HG03439 (cell line): ENCODE measurements at regions not wholly inside any gene's neighbourhood (a gene's known extent, or its start where the extent isn't known, plus 50 kb on each side); places are given as distances from the start of the nearest gene placed in this dataset.

Experiments used
- ATAC-seq: cut with Tn5 transposase; IDR thresholded peaks from one replicate; pipeline ENCODE4 v1.9.1; 2021; ENCODE audit warnings: mild to moderate bottlenecking, moderate library complexity; ENCODE audit not compliant: unreplicated experiment

- no peak for ATAC-seq
Measured at GRCh38 chr2:120401275-120402066, 55.5 kb downstream of the INHBB start.

DNA sequence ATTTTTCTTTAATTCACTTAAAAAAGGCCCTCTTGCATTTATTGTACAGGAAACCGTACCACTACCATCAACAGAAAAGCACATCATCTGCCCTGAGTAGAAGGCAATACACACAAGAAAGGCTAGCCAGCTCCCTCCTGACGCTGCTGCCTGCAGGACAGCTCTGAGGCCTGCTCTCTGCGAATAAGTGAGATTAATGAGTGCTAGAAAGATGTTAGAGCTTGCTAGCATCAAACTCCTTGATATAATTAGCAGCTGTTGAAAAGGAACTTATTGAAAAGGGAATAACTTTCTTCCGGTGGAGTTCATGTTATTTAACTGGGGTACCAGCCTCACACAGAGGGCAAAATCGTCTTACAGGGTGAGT lies 56.1 kb downstream of the INHBB start:
- ATAC-seq, result no peak

DNA sequence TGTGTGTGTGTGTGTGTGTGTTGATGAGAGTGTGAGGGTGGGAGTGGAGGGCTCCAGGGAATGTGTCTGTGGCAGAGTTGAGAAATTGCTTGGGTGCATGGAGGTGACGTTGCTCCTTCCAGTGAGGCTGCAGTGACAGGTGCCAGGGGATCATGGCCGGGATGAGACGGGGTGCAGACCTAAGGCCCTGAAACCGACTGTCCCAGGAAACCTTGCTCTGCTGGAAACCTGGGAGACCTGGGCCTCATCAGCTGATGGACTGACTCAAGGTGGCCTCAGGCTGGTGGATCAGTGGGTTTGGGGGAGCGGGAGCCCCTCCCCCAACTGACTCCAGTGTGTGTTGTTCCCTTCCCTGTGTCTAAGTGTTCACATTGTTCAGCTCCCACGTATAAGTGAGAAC lies 56.6 kb downstream of the INHBB start:
- no peak for ATAC-seq

DNA sequence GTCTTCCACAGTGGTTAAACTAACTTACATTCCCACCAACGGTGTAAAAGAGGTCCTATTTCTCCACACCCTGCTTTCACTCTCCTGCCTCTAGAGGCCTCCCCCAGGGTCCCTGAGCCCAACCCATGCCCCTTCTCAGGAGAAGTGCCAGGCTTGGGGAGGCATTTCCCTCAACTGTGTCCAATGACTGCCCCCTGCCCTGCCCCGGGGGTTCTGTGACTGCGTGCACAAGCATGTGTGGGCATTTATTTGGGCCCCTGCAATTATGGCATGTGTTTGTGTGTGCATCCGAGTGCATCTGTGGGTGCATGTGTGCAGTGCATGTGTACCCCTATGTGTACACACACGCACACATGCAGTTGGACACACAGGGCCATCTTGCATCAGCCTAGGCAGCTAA lies 57.3 kb downstream of the INHBB start:
- no peak for ATAC-seq

GRCh38 chr2:120403676-120404075 lies 57.7 kb downstream of the INHBB start:
- ATAC-seq, result no peak

- ATAC-seq, result no peak
Measured at GRCh38 chr2:120404274-120404673, 58.3 kb downstream of the INHBB start.

GRCh38 chr2:120404941-120405758 lies 59.2 kb downstream of the INHBB start:
- ATAC-seq, result no peak

- ATAC-seq, result no peak
Measured at GRCh38 chr2:120405759-120406099, 59.8 kb downstream of the INHBB start.

GRCh38 chr2:120406566-120406965 lies 60.6 kb downstream of the INHBB start:
- no peak for ATAC-seq

- ATAC-seq, result no peak
Measured at GRCh38 chr2:120410487-120410886, 64.6 kb downstream of the INHBB start.

GRCh38 chr2:120415060-120415459 lies 69.1 kb downstream of the INHBB start:
- ATAC-seq, result no peak

DNA sequence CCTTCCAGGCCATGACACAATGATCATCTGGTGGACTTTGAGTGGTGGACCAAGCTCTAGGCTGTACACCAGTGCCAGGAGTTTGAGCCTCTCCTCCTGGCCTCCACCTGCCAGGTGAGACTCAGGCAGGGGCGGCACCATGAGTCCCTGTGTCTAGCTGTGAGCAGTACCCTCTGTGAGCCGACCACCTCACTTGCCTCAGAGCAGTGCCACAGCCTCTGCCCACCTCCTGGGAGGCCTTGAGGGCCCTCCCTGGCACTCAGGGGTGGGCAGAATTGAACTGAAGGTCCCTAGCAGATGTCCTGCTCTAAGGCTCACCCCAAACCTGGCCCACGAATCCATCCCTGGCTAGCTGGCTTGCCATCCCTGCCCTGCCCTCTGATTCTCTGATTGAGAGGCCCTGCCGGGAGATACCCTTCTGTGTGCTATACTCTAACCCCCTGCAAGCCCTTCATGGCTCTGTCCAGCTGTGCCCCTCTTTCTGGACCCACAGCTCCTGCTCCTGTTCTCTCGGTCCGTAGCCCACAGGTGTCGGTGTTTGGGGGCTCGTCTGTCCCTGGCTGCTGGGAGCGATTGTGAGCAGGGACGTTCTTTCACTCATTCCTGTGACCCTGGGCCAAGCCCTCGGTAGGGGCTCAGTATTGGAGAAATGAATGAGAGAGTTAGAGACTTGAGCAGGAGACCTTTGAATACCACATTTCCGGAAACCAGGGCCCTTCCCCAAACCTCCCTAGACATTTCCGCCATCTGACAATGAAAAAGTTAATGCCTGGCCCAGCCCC lies 70.0 kb downstream of the INHBB start:
- ATAC-seq, result no peak

GRCh38 chr2:120418174-120418787 lies 72.3 kb downstream of the INHBB start:
- ATAC-seq, result no peak

GRCh38 chr2:120419073-120419472 lies 73.1 kb downstream of the INHBB start:
- ATAC-seq, result no peak

DNA sequence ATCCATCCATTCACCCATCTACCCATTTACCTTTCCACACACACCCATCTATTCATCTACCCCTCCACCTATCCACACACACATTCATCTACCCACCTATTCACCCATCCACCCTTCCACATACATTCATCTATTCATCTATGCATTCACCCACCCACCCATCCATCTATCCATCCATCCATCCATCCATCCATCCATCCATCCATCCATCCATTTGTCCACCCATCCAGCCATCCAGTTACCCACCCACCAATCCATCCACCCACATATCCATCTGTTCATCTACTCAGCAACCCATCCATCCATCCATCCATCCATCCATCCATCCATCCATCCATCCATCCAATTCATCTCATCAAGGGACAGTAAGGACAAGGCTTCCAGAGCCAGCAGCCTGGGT lies 74.0 kb downstream of the INHBB start:
- no peak for ATAC-seq

DNA sequence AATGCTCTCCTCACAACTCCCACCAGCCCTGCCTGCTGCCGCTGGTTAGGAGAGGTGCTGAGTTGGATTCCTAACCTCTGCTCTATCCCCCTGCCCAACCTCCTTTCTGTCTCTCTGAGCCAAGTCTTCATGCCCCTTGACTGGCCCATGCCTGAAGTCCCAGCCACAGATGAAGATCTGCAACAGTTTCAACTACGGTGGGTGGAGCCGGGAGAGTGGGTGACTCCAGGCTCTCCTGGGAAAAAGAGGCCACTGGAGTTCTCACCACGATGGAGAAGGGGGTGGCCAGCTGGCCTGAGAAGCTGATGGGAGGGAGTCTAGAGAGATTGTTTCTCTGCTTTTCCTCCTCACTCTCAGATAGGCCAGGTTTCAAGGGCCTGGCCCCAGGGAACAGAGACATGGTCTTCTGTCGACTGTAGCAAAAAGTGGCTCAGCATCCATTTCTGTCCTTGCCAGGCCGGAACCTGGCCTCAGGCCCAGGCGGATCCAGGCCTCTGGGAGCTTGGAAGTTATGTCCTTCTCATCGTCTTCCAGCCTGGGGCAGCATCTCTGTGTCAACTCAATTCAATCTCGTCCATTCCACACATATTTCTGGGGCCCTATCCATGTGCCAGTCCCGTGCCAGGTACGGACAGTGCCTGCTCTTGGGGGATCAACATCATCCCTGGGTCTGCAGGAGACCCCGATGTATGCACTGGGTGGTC lies 75.3 kb downstream of the INHBB start:
- ATAC-seq, result no peak

- ATAC-seq, result no peak
Measured at GRCh38 chr2:120421830-120422175, 75.9 kb downstream of the INHBB start.

DNA sequence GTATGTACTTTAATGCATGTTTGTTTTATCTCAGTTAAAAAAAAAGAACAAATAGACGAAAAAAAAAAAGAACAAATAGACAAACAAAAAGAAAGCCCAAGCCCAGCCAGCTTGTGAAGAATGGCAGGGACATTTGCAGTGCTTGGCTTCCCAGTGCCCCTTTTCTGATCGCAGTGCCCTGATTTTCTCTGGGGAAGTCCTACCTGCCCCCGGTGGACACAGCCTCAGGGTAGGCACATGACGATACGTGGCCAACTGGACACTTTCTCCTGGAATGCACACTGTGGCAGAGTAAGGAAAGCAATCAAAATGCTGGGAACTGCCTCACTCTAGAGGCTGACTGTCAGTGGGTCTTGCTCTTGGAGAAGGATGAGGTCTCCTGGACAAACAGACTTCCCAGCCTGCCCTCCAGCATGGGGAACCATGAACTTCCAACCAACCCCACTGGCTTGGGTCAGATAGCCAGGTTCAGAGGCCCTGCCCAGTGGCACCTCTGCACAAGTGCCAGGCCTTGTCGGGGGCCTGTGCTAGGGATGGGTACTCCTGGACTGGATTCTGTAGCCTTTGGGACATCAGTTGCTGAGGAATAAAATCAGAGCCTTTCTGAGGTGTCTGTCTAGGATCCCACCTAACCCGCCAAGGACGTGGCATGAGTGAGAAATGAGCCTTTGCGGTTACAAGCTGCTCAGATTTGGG lies 76.7 kb downstream of the INHBB start:
- ATAC-seq, result no peak

GRCh38 chr2:120423167-120423943 lies 77.4 kb downstream of the INHBB start:
- ATAC-seq, result no peak
